ENCODE measurements at regions not wholly inside any gene's neighbourhood (a gene's known extent, or its start where the extent isn't known, plus 50 kb on each side); places are given as distances from the start of the nearest gene placed in this dataset.

GRCh38 chr14:51321036-51321435, 81.0 kb downstream of the TMX1 start:
- TF ChIP-seq GATA2 (IDR thresholded peaks at IDR 0.05; ENCODE audit: low read depth, low read length), result no peak
- TF ChIP-seq GATA3 (IDR thresholded peaks at IDR 0.05; ENCODE audit: low read depth, low read length), result no peak

Measured in SH-SY5Y (cell line).